WTC11 (cell line): ENCODE measurements at regions not wholly inside any gene's neighbourhood (a gene's known extent, or its start where the extent isn't known, plus 50 kb on each side); places are given as distances from the start of the nearest gene placed in this dataset.

Source experiments
- ARID4B ChIP-seq: sonication (generic); formaldehyde crosslinking; IDR thresholded peaks from 2 replicates; pipeline ENCODE4 v1.8.0; 2023; ENCODE audit warnings: missing genetic modification reagents, mild to moderate bottlenecking, borderline replicate concordance
- ATF6 ChIP-seq: sonication (generic); formaldehyde crosslinking; IDR thresholded peaks from 2 replicates; pipeline ENCODE4 v1.8.1; 2023; ENCODE audit warnings: mild to moderate bottlenecking, missing genetic modification reagents
- CBFB ChIP-seq: sonication (generic); formaldehyde crosslinking; IDR thresholded peaks from 2 replicates; pipeline ENCODE4 v1.8.1; 2022; ENCODE audit warnings: mild to moderate bottlenecking, low read depth, missing genetic modification reagents
- CREM ChIP-seq: sonication (generic); formaldehyde crosslinking; IDR thresholded peaks from 2 replicates; pipeline ENCODE4 v1.8.1; 2022; ENCODE audit warnings: mild to moderate bottlenecking, missing genetic modification reagents, moderate library complexity
- CTCF ChIP-seq: fragments of 200-600 bp; IDR thresholded peaks from 2 replicates; pipeline ENCODE4 v1.8.0; 2022; ENCODE audit warnings: antibody characterized with exemption
- E2F5 ChIP-seq: sonication (generic); formaldehyde crosslinking; IDR thresholded peaks from 2 replicates; pipeline ENCODE4 v1.8.1; 2022; ENCODE audit warnings: mild to moderate bottlenecking, moderate library complexity, missing genetic modification reagents
- NFYB ChIP-seq: sonication (generic); formaldehyde crosslinking; conservative IDR thresholded peaks from 2 replicates; pipeline ENCODE4 v1.8.0; 2022; ENCODE audit warnings: low read depth, missing genetic modification reagents
- TP53 ChIP-seq: sonication (generic); formaldehyde crosslinking; IDR thresholded peaks from 2 replicates; pipeline ENCODE4 v1.8.1; 2023; ENCODE audit warnings: mild to moderate bottlenecking, missing genetic modification reagents

- TF ChIP-seq CTCF (no peak), CREM (no peak), ATF6 (CRISPR knock-in tag) (no peak), CBFB (CRISPR knock-in tag) (no peak), E2F5 (no peak), TP53 (CRISPR knock-in tag) (no peak), ARID4B (no peak), NFYB (CRISPR knock-in tag) (no peak)
Observed at GRCh38 chr4:116244771-116245170, 840.6 kb downstream of the TRAM1L1 start.
